AG04450 (cell line): ENCODE measurements at regions not wholly inside any gene's neighbourhood (a gene's known extent, or its start where the extent isn't known, plus 50 kb on each side); places are given as distances from the start of the nearest gene placed in this dataset.

Experiments
- CTCF ChIA-PET: fragments of 300-600, 350-600 bp; formaldehyde crosslinking; extraction: SDS; loops from one replicate; lab custom pipeline; 2022; ENCODE audit warnings: antibody characterized with exemption, inconsistent platforms; lab: Charles Lee
- POLR2A ChIA-PET: fragments of 350-600 bp; formaldehyde crosslinking; extraction: SDS; loops from one replicate; lab custom pipeline; 2021; ENCODE audit warnings: antibody characterized with exemption, inconsistent platforms; lab: Yijun Ruan, JAX
- DNase-seq: peaks from one replicate; pipeline ENCODE4 v3.0.0-alpha.2; 2011; ENCODE audit warnings: low read depth, low spot score
- H3K27ac ChIP-seq: one replicate; pipeline ENCODE4 v1.5.1; 2012; ENCODE audit warnings: low read depth, low read length, control low read depth
- H3K27me3 ChIP-seq: one replicate; pipeline ENCODE4 v1.6.0; 2012; ENCODE audit warnings: low read length; ENCODE audit not compliant: control insufficient read depth, insufficient read depth
- H3K4me3 ChIP-seq: 2 replicates; pipeline ENCODE4 v1.5.1; 2011; ENCODE audit warnings: mild to moderate bottlenecking, low read depth, low read length, control low read depth
- H3K9me3 ChIP-seq: 2 replicates; pipeline ENCODE4 v1.5.1; 2012; ENCODE audit warnings: low read length; ENCODE audit not compliant: control insufficient read depth, insufficient read depth
- TF ChIP-seq, protein P1 (sequence below): IDR thresholded peaks from 2 replicates; pipeline ENCODE4 v1.5.1; 2011; ENCODE audit warnings: low read depth, low read length, control low read depth, inconsistent platforms

DNA sequence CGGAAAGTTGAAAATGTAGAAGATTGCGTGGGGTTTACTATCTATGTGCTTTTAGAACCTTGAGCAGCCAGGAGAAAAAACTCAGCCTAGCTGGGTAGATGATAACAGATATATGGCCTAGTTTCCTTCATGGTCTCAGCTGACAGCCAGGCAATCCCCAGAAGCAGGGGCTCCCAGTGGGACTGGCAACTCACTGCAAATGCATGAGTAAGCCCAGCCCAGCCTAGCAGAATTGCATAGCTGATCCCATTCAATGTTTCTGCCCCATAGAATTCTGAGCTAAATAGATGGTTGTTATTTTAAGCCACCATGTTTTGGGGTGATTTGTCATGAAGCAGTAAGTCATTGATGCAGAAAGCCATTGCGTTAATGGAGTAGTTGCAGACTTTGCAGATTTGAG lies 108.5 kb downstream of the ERCC5 start:
- TF ChIP-seq, protein P1, sequence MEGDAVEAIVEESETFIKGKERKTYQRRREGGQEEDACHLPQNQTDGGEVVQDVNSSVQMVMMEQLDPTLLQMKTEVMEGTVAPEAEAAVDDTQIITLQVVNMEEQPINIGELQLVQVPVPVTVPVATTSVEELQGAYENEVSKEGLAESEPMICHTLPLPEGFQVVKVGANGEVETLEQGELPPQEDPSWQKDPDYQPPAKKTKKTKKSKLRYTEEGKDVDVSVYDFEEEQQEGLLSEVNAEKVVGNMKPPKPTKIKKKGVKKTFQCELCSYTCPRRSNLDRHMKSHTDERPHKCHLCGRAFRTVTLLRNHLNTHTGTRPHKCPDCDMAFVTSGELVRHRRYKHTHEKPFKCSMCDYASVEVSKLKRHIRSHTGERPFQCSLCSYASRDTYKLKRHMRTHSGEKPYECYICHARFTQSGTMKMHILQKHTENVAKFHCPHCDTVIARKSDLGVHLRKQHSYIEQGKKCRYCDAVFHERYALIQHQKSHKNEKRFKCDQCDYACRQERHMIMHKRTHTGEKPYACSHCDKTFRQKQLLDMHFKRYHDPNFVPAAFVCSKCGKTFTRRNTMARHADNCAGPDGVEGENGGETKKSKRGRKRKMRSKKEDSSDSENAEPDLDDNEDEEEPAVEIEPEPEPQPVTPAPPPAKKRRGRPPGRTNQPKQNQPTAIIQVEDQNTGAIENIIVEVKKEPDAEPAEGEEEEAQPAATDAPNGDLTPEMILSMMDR: no peak
- Histone ChIP-seq H3K27ac (no peak overlapping the region), H3K27me3 (no peaks in the 10 kb centered on the region), H3K9me3 (no peaks in the 10 kb centered on the region), H3K4me3 (no peak overlapping the region)
- POLR2A ChIA-PET: no interaction called here
- no peak for DNase-seq
- CTCF ChIA-PET: no interaction called here

DNA sequence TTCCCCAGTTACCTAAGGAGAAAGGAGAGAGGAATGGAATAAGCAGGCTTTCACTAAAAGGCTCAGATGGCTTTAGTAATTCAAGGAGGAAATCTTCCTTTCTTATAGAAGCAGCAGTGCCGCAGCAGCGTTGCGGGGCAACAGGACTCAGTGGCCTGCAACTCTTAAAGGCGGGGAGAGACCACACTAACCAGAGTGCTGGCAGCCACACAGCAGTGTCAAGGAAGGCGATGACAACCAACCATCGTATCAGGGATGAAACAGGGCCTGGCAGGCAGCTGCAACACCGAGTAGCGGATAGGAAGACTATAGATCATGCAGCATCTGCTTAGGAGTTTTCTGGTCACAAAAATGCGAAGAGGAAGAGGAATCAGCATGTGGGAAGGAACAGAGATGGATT lies 106.0 kb downstream of the ERCC5 start:
- no peak for DNase-seq
- Histone ChIP-seq H3K27me3 (no peaks in the 10 kb centered on the region), H3K4me3 (no peak overlapping the region), H3K9me3 (no peaks in the 10 kb centered on the region), H3K27ac (no peak overlapping the region)
- TF ChIP-seq, protein P1: no peak
- POLR2A ChIA-PET: no interaction called here
- CTCF ChIA-PET: no interaction called here

DNA sequence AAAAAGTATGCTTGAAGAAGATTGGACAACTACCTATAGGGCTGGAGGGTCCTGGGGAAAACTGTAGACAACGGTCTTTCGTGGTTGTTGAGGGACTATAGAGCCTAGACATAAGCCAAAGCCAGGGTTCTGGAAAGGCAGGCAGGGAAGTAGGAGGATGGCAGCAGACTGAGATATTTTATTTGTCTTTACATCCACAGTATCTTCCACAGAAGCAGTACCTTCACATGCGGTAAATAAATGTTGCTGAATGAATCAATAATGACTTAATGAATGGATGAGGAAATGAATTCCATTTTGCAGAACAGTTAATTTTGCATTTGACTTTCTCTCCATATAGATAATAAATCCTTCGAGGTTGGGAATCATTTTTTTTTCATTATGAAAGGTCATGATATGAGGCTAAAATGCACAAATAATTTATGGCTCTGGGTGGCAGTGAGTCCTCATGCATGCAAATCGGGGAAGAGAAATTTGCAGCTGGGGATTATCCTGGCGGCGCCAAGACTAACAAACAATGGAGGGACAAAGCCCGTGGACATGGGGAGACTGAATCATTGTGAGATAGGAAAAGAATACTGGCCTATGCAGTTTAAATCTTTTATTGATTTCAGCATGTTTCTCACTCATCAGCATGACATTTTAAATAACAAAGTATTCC lies 102.0 kb downstream of the ERCC5 start:
- Histone ChIP-seq H3K9me3 (no peaks in the 10 kb centered on the region), H3K27ac (no peak overlapping the region), H3K27me3 (no peaks in the 10 kb centered on the region), H3K4me3 (no peak overlapping the region)
- POLR2A ChIA-PET: no interaction called here
- CTCF ChIA-PET: no interaction called here
- TF ChIP-seq, protein P1: no peak
- no peak for DNase-seq

DNA sequence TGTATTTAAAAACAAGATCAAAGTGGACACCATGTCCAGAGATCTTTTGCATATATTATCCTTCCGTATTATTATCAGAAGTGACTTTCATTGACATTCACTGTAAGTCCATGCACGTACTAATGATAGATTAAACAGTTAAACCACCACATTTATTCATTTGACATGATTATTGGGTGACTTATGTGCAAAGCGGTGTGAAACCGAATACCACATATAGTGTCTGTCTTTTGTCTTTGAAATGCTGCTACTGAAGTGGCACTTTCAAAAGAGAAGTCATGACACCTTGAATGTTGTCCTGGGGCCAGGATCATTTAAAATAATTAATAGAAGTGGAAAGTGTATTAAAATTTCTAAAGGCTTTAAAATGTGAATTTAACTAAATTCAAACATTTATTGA lies 100.1 kb downstream of the ERCC5 start:
- H3K4me3 ChIP-seq: no peak overlapping the region
- no peaks in the 10 kb centered on the region for H3K9me3 ChIP-seq
- H3K27me3 ChIP-seq: no peaks in the 10 kb centered on the region
- DNase-seq: no peak
- TF ChIP-seq, protein P1: no peak
- CTCF ChIA-PET: no interaction called here
- no peak overlapping the region for H3K27ac ChIP-seq
- POLR2A ChIA-PET: no interaction called here

DNA sequence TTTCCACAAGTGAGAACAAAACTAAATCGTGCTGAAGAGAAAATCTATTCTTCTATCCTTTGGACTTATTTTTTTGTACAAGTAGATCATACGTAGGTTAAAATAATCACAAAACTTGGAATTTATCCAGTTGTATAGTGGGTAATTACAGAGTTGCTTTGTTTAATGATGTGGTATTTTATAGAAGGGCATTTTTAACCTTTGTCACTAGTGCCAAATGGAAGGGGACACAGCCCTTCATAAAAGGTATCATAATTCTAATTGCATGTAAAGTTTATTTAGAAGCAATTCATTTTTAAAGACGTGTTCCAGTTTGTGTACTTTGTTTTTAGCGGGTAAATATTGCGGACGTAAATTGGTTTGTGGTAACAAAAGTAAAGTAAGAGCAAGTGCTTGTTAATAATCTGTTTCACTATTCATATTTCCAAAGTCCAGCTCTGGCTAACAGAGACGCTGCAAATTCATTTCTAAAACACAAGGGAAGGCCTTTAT lies 99.5 kb downstream of the ERCC5 start:
- no peak overlapping the region for H3K4me3 ChIP-seq
- H3K9me3 ChIP-seq: no peaks in the 10 kb centered on the region
- H3K27me3 ChIP-seq: no peaks in the 10 kb centered on the region
- TF ChIP-seq, protein P1: no peak
- CTCF ChIA-PET: no interaction called here
- POLR2A ChIA-PET: no interaction called here
- H3K27ac ChIP-seq: no peak overlapping the region
- DNase-seq: no peak
